ENCODE measurements at regions not wholly inside any gene's neighbourhood (a gene's known extent, or its start where the extent isn't known, plus 50 kb on each side); places are given as distances from the start of the nearest gene placed in this dataset.

DNA sequence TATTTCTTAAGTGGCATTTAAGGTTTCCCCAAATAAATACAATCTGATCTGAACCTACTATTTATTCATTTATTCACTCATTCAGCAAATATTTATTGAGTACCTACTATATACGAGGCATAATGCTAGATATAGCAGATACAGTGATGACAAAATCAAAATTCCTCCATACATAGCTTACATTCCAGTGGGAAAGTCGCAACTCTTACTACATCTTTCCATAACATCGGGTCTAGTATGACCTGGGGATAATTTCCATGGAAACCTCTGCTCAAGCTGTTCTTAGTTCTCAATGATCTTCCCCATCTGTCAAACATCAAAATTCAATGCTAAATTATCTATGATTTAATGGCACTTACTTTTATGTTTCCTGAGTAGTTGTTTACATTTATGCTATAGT, 70.8 kb upstream of the PRKACB start:
- FAIRE-seq: no peak
- no peak for DNase-seq (ENCODE audit: insufficient read length, low spot score)
- no peak for TF ChIP-seq TAF1 (IDR thresholded peaks at IDR 0.05; ENCODE audit: low read depth, low read length)
- no peak for TF ChIP-seq POLR2AphosphoS5 (IDR thresholded peaks at IDR 0.05; ENCODE audit: low read depth, low read length)
- no peak for TF ChIP-seq PAX5 (IDR thresholded peaks at IDR 0.05; ENCODE audit: insufficient read depth, low read length, severe bottlenecking)
- TF ChIP-seq POLR2A (IDR thresholded peaks at IDR 0.05; ENCODE audit: low read depth, low read length): no peak
- no peak for TF ChIP-seq POU2F2 (IDR thresholded peaks at IDR 0.05; ENCODE audit: low read depth, low read length)
- no peak for TF ChIP-seq SPI1 (IDR thresholded peaks at IDR 0.05; ENCODE audit: low read depth, low read length)

DNA sequence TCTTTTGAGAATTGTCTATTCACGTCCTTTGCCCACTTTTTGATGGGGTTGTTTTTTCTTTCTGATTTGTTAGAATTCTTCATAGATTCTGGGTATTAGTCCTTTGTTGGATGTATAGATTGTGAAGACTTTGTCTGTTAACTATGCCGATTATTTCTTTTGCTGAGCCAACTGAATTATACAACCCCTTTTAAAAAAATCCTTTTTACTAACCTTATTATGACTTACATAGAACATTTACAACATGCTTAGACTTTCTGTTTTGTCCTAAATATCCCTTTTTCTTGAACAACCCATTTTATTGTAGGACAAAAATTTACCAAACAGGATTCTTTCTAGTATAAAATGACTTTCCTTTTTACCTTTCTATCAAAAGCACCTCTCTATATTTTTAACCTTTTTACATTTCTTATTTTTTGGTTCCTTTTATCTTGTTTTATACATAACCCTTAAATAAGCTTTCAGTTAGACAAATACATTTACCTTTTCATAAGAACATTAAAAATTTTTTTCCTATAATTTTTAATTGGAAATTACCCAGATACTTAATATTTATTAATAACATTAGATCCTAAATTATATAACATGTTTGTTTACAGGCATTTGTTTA, 70.4 kb upstream of the TTLL7 start:
- no peak for DNase-seq (ENCODE audit: insufficient read length, low spot score)
- TF ChIP-seq POLR2AphosphoS5 (IDR thresholded peaks at IDR 0.05; ENCODE audit: low read depth, low read length) (no peak), POU2F2 (IDR thresholded peaks at IDR 0.05; ENCODE audit: low read depth, low read length) (no peak), POLR2A (IDR thresholded peaks at IDR 0.05; ENCODE audit: low read depth, low read length) (no peak)
- FAIRE-seq: no peak

DNA sequence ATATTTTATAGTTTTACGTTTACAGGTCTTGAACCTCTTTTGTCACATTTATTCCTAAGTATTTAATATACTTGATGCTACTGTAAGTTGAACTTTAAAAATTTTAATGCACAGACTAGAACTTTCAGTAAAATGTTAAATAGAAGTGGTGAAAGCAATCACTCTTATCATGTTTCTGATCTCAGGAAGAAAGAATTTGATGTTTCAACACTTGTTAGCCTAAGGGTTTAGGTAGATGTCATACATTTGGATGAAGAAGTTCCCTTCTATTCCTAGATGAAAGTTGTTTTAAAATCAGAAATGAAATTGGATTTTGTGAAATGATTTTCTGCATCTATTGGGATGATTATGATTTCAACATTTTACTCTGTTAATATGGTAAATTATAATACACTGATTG, 63.6 kb upstream of the TTLL7 start:
- no peak for FAIRE-seq
- no peak for DNase-seq (ENCODE audit: insufficient read length, low spot score)
- TF ChIP-seq PAX5 (IDR thresholded peaks at IDR 0.05; ENCODE audit: insufficient read depth, low read length, severe bottlenecking) (no peak), TAF1 (IDR thresholded peaks at IDR 0.05; ENCODE audit: low read depth, low read length) (no peak), POLR2A (IDR thresholded peaks at IDR 0.05; ENCODE audit: low read depth, low read length) (no peak), SPI1 (IDR thresholded peaks at IDR 0.05; ENCODE audit: low read depth, low read length) (no peak), POU2F2 (IDR thresholded peaks at IDR 0.05; ENCODE audit: low read depth, low read length) (no peak)

DNA sequence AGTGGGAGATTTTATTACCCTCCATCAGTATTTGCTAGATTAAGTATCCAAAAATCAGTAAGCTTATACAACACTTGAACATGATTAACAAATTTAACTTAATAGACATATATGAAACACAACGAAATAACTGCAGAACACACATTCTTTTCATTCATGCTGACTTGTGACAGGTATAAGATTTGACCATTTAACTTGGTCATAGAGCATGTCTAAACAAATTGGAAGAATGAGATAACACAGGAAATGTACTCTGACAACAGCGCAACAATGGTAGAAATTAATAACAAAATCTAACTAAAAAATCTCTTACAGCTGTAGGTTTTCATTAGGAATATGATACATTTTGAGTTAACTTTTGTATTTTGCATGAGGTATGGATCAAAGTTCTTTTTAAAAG, 62.4 kb upstream of the TTLL7 start:
- TF ChIP-seq SPI1 (IDR thresholded peaks at IDR 0.05; ENCODE audit: low read depth, low read length) (no peak), POU2F2 (IDR thresholded peaks at IDR 0.05; ENCODE audit: low read depth, low read length) (no peak), POLR2A (IDR thresholded peaks at IDR 0.05; ENCODE audit: low read depth, low read length) (no peak), TAF1 (IDR thresholded peaks at IDR 0.05; ENCODE audit: low read depth, low read length) (no peak), POLR2AphosphoS5 (IDR thresholded peaks at IDR 0.05; ENCODE audit: low read depth, low read length) (no peak), PAX5 (IDR thresholded peaks at IDR 0.05; ENCODE audit: insufficient read depth, low read length, severe bottlenecking) (no peak)
- DNase-seq (ENCODE audit: insufficient read length, low spot score) (no peak), FAIRE-seq (no peak)

DNA sequence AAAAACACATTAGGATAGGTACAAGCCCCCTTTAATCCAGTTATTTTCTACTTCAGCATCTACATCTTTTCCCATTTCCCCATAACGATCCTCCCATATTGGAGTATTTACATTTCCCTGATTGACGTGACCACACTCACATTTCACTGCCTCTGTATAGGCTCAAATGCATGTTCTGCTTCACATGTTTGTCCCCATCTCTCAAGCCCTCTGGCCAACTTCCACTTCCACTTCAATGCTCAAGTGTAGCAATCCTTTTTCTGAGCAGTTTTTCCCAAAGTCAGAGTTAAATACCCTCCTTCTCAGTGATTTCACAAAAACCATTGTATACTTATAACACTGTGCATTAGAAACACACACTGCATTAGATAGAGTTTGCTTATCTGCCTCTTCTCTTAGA, 61.8 kb upstream of the TTLL7 start:
- FAIRE-seq (no peak), DNase-seq (ENCODE audit: insufficient read length, low spot score) (no peak)
- no peak for TF ChIP-seq POLR2A (IDR thresholded peaks at IDR 0.05; ENCODE audit: low read depth, low read length)
- no peak for TF ChIP-seq POU2F2 (IDR thresholded peaks at IDR 0.05; ENCODE audit: low read depth, low read length)
- TF ChIP-seq TAF1 (IDR thresholded peaks at IDR 0.05; ENCODE audit: low read depth, low read length): no peak
- TF ChIP-seq POLR2AphosphoS5 (IDR thresholded peaks at IDR 0.05; ENCODE audit: low read depth, low read length): no peak
- TF ChIP-seq SPI1 (IDR thresholded peaks at IDR 0.05; ENCODE audit: low read depth, low read length): no peak
- no peak for TF ChIP-seq PAX5 (IDR thresholded peaks at IDR 0.05; ENCODE audit: insufficient read depth, low read length, severe bottlenecking)

DNA sequence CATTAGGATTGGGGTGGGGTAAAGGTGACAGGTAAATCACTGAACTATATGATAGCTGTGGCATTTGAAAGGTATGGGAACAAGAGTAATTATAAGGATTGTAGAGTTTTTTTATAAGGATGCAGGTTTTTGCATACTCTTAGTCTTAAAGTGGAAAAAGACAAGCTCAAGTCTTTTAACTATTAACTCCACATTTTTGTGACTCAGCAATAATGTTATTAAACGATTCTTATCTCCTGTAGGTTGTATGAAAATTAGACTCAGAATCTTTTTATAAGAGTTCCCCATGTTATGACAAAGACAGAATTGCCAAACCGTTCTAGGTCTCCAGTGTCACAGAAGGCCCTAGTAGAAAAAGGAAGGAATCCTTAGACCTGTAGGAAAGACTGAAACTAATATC, 49.9 kb upstream of the TTLL7 start:
- FAIRE-seq: no peak
- no peak for TF ChIP-seq POLR2AphosphoS5 (IDR thresholded peaks at IDR 0.05; ENCODE audit: low read depth, low read length)
- TF ChIP-seq PAX5 (IDR thresholded peaks at IDR 0.05; ENCODE audit: insufficient read depth, low read length, severe bottlenecking): no peak
- TF ChIP-seq POU2F2 (IDR thresholded peaks at IDR 0.05; ENCODE audit: low read depth, low read length): no peak
- no peak for TF ChIP-seq TAF1 (IDR thresholded peaks at IDR 0.05; ENCODE audit: low read depth, low read length)
- no peak for TF ChIP-seq SPI1 (IDR thresholded peaks at IDR 0.05; ENCODE audit: low read depth, low read length)
- no peak for TF ChIP-seq POLR2A (IDR thresholded peaks at IDR 0.05; ENCODE audit: low read depth, low read length)
- DNase-seq (ENCODE audit: insufficient read length, low spot score): no peak

Measured in GM12891 (cell line).